GM18517 (cell line): ENCODE measurements at regions not wholly inside any gene's neighbourhood (a gene's known extent, or its start where the extent isn't known, plus 50 kb on each side); places are given as distances from the start of the nearest gene placed in this dataset.
"Not testable (repeated sequence)": the region's sequence is repeated elsewhere in the genome, so short reads cannot be mapped to it uniquely, and the experiment has no call there.

Experiments used
- ATAC-seq: cut with Tn5 transposase; IDR thresholded peaks from one replicate; pipeline ENCODE4 v1.9.1; 2021; ENCODE audit warnings: mild to moderate bottlenecking, moderate library complexity; ENCODE audit not compliant: unreplicated experiment

DNA sequence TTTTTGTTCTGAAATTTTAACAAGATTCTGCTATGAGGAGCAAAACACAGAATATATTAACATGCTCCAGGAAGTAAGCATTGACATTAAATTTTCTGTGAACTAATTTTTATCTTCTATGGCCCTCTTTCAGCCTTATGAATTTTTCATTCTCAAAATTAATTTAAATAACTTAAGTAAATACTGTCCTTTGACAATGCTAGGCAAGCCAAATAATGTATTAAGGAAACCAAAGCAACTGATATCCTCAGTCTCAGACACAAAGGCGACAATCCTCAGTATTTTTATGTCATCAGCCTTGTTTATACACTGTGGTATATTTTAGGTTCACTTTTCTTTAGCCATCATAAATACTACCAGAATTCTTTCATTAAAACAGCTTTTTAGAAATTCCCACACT is 159.8 kb downstream of the CGGBP1 start:
- ATAC-seq = no peak

DNA sequence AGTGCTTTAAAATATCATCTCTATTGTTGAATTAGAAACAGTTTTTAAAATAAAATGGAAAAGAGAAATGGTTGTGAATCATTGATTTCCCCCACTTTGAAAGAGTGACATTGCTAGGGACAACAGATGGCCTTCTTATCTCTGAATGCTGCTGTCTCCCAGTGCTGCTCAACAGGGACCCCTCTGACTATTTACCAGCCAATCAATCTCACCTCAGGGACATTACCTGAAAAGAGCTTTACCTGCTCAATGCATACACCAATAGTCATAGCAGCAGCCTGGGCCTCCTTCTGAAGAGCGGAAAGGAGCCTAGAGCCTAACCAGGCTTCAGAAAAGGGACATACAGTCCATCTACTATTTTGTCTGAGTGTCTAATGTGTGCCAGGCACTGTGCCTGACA is 162.8 kb downstream of the CGGBP1 start:
- ATAC-seq = no peak

DNA sequence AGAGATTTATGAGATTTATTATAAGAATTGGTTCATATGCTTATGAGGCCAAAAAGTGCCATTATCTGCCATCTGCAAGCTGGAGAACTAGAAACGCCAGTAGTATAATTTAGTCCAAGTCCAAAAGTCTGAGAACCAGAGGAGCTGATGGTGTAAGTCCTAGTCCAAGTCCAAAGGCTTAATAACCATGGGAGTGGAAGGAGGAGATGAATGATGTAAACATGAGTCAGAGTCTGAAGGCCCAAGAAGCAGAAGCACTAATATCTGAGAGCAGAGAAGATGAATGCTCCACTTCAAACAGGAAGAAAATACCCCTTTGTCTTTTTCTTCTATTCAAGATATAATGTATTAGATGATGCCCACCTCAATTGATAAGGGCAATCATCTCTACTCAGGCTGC is 185.7 kb downstream of the CGGBP1 start:
- ATAC-seq = no peak

DNA sequence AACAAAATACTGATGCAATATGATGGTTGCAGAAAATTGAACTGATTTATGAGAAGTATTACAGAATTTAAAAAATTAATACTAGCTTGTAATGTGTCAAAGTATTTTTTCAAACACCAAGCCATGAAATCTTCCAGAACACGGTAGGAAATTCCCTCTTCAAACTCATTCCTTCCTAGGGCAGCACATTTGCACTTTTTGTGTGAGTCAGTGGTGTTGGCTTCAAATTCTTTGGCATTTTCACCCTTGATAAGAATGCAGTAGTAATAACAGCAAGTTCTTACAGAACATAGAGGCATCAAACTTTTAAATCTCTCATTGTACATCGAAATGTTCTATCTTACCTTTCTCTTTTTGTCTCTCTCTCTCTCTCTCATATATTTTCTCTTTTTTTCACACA is 191.8 kb downstream of the CGGBP1 start:
- ATAC-seq = no peak

DNA sequence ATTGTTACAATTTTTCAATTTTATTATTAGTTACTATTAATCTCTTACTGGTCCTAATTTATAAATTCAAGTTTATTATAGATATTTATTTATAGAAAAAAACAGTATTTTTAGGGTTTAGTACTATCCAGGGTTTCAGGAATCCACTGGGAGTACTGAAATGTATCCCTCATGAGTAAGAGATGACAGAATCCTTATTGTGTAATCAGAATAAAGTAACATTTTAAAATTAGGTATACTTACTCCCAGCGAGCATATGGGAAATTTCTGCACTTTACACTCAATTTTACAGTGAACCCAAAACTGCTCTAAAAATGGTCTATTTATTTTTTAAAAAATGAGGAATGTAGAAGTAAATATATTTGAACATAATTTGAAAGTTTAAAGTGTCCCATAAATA is 202.7 kb downstream of the CGGBP1 start:
- ATAC-seq = no peak

DNA sequence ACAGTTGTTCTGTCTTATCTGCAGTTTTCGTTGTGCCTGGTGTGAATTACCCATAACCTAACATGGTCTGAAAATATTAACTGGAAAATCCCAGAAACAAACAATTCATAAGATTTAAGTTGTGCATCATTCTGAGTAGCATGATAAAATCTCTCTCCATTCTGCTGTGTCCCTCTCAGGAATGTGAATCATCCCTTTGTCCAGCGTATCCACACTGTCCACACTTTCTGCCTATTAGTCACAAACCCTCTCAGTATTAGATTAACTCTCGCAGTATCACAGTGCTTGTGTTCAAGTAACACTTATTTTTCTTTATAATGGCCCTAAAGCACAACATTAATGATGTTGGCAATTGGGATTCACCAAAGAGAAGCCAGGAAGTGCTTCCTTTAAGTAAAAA is 203.2 kb downstream of the CGGBP1 start:
- no peak for ATAC-seq

DNA sequence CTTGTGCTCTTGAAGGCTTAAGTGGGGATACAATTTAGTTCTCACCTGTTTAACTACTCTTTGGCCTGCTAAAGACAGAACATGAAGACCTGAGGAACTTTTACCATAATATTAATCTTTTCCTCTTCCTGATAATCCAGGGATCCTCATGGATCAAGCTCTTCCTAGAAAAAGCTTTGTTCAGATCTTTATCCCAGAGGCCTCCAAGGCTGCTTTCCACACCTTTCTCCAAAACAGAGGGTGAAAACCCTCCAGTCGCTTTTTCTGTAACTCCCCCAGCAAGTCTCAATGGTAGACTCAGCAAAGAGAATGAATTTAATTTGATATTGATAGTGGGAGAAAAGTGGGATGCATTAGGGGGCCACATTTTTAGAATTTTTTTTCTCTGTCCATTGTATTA is 203.6 kb downstream of the CGGBP1 start:
- ATAC-seq = no peak

DNA sequence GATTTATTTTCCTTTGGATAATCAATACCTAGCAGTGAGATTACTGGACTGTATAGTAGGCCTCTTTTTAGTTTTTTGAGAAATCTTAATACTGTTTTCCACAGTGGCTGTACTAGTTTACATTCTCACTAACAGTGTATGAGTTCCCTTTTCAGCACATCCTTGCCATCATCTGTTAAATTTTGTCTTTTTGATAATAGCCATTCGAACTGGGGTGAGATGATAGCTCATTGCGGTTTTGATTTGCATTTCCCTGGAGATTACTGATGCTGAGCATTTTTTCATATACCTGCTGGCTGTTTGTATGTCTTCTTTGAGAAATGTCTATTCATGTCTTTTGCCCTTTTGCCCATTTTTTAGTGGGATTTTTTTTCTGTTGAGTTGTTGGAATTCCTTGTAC is 210.8 kb downstream of the CGGBP1 start:
- no peak for ATAC-seq

DNA sequence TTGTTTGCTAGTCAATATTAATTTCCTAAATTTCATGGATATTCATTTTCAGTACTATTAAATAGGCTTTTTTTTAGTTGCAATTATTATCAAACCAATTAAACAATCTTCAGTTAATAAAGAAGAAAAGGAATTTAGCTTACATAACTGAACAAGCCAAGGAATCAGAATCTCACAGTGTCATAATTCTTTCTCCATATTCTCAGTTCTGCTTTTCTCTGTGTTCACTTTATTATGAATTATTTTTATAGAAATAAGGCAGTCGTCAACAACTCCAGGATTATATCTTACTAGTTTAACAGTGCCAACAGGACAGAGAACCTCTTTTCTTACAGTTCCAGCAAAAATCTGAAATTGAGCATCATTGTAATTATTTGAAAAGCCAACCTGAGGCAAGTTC is 221.7 kb downstream of the CGGBP1 start:
- no peak for ATAC-seq

DNA sequence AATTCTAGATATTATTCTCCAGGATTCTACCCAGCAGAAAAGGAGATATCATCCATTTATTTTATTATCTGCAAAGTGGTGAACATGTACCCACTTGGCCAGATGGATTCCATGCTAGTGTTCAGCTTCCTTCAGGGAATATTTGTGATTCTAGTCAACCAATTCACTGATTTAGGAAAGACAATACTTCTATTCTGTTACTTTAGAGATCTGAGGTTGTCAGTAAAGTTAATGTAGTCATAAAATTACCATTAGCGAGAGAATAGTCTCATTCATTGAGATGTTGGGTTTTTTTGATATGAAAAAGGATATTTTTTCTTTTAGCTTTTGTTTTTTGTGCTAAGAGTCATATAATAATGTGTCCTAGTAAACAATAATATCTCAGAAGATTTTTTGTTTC is 222.8 kb downstream of the CGGBP1 start:
- ATAC-seq = no peak

DNA sequence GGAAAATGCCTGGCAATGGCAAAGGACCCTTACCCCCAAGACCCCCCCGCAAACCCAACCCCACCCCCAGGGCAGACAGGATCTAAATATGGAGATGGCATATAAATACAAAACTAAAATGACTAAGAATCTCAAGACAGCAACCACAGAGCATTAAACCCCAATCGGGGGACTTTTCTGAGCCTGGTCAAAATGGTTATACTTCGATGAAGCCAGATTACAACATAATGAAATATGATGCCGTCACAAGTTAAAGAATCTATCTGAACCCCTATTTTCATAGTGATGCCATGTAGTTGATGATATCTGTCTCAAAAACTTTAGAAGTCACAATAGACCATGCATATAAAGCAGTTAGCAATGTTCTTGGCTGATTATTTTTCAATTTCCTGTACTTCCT is 223.6 kb downstream of the CGGBP1 start:
- no peak for ATAC-seq

DNA sequence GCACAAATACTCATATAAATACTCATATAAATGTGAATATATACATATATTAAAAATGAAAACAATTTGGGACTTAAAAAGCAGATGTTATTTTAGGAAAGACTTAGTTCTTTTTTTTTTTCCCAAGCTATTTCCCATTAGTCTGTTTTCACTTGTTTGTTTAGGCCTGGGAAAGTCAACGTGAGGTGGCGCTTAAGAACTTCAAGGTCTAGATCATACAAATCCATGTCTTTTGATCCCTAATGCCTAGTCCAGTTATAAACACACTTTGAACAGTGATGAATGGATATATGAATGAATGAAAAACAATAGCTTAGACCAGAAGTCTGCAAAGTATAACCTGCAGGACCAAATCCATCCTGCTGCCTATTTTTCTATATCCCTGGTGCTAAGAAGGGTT is 224.5 kb downstream of the CGGBP1 start:
- ATAC-seq = no peak

DNA sequence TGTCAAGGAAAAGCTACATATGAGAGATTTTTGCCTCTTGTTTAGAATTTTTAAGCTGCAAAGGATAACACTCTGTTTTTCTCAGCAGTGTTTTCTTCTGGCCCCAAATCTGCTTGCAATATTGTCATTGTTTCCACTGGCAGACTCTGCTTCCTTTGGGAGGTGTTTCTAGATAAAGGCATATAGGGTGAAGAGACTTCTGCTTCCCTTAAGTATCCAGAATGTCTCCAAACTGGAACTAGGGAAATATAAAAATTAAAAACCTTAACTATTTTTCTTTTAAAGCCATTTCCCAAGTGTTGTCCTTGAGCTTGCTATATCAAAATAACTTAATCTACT is 225.8 kb downstream of the CGGBP1 start:
- no peak for ATAC-seq

DNA sequence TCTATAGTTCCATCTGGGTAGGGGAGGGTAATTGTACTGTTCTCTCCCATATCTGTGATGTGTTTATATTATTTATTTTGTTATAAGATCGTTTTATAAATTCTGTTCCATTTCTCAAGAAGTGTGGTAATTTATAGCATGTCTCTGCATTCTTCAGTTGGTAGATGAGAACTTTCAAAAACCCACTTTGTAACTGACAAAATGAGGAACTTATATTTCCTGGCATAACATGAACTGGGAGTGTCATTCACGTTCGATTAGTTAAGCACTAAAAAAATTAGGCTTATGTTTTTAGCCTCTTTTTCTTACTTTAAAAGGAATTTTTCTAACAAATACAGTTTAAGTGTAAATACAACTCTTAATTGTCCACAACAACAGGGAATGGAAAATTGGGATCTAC is 230.8 kb downstream of the CGGBP1 start:
- no peak for ATAC-seq

DNA sequence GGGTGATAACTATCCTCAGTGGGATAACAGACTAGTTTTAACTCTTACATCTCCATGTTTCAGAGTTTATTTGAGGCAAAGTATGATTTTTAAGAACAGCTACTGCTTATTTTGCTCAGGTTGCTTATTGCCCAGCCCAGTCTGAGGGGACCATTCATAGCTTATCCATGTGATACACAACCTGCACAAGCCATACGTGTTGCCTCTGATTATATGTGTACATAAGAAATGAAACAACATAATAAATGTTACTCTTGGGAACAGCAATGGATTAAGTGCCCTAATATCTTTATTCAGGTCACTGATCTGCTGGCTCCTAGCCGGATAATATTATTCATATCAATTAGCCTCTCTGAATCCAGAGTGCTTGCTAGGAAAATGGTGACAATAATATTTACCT is 236.2 kb downstream of the CGGBP1 start:
- ATAC-seq = no peak

DNA sequence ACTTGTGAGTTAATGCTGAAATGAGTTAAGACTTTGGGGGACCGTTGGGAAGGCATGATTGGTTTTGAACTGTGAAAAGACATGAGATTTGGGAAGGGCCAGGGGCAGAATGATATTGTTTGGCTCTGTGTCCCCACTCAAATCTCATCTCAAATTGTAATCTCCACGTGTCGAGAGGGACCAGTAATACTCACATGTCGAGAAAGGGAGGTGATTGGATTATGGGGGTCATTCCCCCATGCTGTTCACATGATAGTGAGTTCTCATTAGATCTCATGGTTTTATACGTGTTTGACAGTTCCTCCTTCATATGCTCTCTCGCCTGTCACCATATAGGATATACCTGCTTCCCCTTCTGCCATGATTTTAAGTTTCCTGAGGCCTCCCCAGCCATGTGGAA is 245.3 kb downstream of the CGGBP1 start:
- not testable (repeated sequence) for ATAC-seq

DNA sequence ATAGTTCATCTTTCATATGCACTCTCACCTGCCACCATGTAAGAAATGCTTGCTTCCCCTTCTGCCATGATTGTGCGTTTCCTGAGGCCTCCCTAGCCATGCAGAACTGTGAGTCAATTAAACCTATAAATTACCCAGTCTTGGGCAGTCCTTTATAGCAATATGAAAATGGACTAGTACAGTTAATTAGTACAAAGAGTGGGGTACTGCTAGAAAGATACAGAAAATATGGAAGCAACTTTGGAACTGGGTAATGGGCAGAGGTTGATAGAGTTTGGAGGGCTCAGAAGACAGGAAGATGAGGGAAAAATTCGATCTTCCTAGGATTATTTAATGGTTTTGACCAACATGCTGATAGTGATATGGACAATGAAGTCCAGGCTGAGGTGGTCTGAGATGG is 246.9 kb downstream of the CGGBP1 start:
- no peak for ATAC-seq

DNA sequence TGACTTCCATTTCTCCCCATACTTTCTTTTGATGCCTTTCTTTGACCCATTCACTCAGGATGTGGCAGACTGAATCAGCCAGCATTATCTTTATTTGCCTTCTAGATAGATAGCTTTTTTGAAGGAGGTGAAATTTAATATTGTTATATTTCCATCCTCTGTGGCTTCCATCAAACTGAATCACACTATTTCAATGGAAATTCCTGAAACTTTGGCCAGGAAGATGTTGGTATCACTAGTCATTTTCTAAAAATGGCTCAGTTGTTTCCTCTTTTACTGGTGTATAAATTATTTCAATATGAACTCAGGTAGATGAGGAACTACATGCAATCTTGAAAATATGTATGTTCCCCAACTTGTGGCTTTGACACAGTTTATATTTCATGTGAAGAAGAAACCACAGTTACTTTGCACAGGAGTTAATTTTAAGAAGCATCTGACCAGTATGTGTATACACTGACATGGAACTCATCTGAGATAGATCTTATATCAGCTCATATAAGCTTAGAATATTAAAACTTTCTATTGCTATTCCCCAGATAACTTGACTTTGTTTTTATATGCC is 248.3 kb downstream of the CGGBP1 start:
- ATAC-seq = no peak

DNA sequence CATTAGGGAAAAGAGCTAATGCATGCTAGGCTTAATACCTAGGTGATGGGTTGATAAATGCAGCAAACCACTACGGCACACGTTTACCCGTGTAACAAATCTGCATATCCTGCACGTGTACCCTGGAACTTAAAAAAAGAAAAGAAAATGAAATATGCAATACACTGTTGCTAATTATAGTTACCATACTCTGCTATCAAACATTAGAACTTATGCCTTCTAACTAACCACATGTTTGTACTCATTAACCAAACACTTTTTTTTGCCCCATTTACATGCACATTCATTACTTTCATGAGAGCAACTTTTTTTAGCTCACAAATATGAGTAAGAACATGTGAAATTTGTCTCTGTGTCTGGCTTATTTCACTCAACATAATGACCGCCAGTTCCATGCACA is 253.1 kb downstream of the CGGBP1 start:
- ATAC-seq = peak; percentile 96

DNA sequence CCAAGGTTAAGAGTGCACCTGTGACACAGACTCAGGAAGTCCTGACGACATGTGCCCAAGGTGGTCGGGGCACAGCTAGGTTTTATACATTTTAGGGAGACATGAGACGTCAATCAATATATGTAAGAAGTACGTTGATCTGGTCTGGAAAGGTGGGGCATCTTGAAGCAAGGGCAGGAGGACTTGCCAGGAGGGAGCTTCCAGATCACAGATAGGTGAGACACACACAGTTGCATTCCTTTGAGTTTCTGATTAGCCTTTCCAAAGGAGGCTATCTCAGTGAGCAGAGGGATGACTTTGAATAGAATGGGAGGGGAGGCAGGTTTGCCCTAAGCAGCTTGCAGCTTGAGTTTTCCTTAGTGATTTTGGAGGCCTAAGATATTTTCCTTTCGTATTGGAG is 257.4 kb downstream of the CGGBP1 start:
- ATAC-seq = no peak

DNA sequence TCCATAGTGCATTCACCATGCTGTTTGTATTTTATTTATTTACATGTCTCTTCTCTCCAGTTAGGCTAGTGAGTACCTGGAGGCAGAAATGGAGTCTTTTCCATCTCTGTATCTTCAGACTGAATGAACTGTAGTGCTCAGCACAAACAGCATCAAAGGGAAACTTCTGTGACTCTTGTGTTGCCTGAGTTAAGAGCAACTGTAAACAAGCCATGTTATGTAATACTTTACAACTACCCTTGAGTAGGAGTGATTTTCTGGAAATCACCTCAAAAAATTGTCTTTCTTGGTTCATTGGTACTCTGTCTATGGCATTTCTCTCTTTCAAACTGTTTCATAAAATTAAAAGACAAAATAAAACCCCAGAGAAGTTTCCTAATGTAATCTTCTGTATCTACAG is 258.3 kb downstream of the CGGBP1 start:
- no peak for ATAC-seq

DNA sequence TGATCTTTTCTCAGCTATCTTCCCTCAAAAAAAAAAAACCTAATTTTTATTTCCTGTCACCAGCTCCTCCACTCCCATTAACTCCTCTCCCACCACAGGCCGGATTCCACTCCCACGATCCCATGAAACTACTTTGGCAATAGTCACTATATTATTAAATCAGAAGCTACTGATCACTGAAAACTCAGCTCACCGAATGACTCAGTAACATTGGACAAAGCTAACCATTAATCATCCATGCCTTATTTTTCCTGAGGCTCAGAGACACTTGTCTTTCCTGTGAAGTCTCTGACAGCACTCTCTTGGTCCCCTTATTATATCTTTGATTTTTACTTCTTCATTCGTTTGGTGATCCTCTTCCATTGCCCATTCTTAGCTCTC is 260.2 kb downstream of the CGGBP1 start:
- ATAC-seq = no peak

DNA sequence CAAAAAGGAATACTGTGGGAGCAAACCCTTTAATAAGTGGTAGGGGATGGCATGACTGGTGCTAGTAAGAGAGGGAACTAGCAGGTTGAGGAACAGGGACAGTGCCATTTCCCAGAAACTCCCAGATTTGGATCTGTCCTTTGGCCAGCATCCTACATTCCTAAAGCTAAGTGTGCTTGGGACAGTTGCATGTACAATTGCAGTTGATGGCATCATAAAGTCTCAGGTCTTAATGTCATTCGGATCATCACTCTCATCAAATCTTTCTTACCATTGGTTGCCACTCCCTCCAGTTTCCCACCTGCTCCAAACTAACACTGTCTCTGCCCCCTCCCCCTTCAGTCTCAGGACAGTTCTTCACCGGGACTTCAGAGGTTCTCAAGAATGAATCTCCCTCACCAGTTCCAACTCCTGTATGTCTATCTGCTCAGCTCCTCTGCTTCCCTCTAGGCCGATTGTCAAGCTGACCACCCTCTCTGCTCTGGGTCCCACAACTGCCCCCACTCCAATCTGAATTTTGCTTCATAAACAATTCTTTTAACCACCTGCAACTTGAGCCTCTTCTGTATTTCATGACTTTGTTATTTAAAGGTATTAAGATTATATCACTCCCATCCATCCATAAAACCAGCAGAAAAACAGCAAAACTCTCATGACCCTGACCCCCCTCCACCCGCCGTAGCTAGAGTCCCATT is 260.8 kb downstream of the CGGBP1 start:
- no peak for ATAC-seq
